Brain pericyte (primary cell): ENCODE measurements at regions not wholly inside any gene's neighbourhood (a gene's known extent, or its start where the extent isn't known, plus 50 kb on each side); places are given as distances from the start of the nearest gene placed in this dataset.

Experiments used
- DNase-seq: peaks from one replicate; pipeline ENCODE4 v3.0.0-alpha.2; 2012; ENCODE audit warnings: low read depth, low spot score

GRCh38 chr2:157934684-157935377, 58.7 kb upstream of the ACVR1 start:
- no peak for DNase-seq

DNA sequence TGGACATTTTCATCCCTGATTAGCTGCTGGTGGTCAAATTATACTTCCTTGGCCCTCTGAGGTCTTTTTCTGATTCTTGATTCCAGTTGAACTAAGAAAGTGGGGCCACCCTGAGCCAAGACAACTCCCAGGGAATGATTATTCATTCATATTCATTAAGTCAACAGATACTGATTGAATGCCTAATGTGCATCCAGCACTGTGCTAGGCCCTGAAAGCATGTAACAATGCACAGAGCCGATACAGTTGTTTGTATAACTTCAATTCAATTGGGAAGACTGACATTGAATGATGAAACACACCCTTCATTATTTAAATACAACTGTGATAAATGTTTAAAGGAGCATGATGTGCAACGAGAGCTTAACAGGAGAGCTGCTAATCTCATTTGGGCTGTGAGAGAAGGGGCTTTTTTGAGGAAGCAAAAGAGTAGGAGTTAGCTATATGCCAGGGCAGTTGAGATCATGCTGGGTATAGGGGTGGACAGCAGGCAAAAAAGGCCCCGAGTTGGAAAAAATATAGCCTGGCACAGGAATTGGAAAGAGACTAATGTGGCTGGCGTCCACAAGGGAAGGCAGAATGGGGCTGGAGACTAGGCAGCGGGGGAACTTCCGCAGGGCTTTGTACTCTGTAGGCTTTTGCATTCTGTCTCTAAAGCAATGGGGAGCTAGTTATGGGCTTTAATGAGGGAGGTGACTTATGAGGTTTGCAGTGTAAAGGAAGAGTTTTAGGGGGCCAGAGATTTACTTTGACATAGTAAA, 57.2 kb upstream of the ACVR1 start:
- DNase-seq: no peak

GRCh38 chr2:157932480-157933159, 56.5 kb upstream of the ACVR1 start:
- no peak for DNase-seq

GRCh38 chr2:157931542-157931941, 55.4 kb upstream of the ACVR1 start:
- no peak for DNase-seq

- no peak for DNase-seq
These were observed 54.6 kb upstream of the ACVR1 start for GRCh38 chr2:157930728-157931127.

DNA sequence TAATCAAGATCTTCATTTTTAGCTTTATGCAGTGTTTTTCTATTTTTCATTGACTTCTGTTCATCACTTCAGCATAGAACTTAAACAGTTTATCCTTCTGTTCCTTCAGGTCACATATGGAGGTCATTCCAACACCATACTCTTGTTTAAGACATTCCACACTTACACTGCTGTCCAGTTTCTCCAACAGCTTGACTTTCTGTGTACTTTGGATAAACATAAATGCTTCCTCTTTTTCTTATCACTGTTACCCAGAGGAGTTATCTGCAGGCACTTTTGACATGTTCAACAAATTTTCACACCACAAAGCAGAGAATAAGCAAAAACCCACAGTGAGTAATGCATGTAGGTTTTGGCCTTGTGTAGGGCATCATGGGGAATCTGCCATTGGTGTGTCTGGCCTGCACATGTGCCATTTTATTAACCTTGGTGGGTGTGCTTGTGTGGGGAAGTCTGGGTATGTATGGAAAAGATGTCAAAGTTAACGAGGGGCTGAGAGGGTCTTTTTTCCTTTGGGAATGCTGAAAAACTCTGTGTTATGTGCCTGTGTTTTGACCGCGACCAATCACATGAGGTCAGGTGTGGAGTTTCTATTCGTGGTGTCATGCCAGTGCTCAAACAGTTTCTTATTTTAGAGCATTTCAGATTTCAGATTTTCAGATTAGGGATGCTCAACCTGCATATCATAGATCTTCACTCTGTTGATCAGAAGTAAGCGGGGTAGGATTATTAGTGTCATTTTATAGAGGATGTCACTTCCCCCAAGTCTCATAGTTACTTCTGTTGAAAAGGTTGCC, 53.9 kb upstream of the ACVR1 start:
- DNase-seq: no peak

GRCh38 chr2:157928372-157928771, 52.2 kb upstream of the ACVR1 start:
- no peak for DNase-seq

GRCh38 chr2:157927155-157927554, 51.0 kb upstream of the ACVR1 start:
- DNase-seq: no peak
